IPS DF 19.7 (cell line): ENCODE measurements at regions not wholly inside any gene's neighbourhood (a gene's known extent, or its start where the extent isn't known, plus 50 kb on each side); places are given as distances from the start of the nearest gene placed in this dataset.

Experiments
- DNase-seq: peaks from one replicate; pipeline ENCODE4 v3.0.0-alpha.2; 2013; ENCODE audit warnings: low read depth, low spot score

DNA sequence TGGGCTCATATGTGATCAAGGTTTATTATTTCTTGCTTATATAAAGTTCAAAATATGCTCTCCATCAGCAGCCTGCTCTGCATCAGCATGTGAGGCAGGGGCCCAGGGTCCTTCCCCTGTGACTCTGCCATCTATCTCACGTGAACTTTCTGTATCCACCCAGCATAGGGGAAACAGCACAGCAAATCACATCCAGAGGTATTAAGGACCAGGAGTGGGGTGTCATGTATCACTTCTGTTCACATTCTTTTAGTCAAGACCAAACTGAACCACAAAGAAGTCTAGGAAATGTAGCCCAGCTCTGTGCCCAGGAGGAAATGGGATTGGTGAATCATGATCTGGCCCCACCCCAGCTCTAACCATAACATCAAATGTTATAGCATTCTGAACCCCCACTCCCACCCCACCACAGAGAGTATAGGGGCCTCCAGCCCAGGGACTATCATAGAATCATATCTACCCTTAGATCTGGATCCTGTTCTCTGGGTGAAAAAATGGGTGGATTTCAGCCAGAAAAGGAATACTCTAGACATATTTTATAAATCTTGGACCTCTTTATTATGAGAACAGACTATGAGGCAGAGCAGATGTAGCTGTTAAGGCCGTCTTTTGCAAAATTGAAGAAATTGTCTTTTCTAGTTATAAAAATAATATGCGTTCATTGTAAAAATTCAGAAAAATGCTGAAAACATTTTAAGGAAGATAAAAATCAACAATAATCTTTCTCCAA, 473.7 kb downstream of the ARHGEF28 start:
- DNase-seq: no peak

DNA sequence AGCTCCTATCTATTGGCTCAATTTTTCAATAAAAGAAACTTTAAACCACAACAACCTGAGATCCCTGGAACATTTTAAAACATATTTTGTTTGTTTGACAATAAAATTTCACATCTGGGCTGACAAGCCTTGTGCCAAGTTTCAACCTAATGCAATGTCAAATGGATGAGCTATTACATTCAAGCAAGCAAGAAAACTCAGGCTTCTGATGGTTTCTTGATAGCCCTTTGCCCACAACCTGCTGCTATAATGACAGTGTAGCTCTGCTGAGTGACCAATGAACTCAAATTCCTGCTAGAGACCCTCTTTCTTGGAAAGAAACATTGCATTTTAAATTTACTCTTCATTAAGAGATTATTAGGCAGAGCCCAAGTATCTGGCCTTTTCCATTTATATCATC, 472.9 kb downstream of the ARHGEF28 start:
- DNase-seq: no peak

DNA sequence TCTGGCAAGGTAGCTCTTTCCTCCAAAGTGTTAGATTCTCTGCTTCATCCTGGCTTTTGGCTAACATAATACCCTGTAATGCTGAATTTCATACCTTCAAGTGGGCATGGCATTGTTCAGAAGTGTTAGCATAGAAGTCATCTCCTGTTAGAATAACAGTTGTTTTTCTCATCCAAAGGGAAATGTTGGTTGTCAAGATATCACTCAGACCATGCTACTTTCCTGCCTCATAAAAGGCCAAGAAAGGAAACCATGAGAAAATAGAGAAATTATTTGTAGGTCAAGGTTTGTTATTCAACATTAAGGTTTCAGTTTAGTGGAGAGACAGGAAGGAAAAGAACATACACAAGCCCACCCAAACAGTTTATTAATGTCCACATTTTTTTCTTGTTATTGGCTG, 472.5 kb downstream of the ARHGEF28 start:
- DNase-seq: no peak

DNA sequence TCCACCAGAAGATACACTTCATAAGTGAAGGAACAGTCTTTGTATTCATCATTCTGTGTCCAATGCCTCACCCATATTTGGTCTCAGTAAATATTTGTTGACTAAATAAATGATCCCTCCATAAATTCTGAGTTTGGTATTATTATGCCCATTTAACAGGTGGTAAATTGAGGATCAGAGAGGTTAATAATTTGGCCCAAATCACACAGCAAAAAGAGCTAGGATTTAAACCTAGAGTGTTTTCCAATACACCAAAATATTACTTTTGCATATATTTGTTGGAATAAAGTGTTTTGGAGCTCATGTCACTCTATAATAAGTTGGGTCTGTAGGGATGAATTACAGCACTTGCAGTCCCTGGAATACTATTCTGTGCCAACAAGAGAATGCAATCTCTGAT, 470.3 kb downstream of the ARHGEF28 start:
- DNase-seq: no peak

DNA sequence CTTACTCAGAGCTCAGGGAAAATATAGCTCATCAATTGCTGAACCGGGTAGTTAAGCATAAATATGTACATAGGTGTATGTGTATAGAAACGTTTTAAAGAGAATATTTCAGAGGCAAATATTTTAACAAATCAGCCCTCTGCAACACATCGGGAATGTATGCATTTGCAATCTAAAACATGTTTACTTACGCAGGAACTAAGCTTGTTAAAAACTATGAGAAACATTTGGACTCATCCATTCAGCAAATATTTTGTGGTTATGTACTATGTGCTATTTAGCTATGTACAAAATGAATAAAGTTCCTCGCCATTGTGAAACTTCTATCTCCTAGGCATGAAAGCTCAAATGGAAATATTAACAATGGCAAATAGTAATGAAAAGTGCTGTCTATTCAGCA, 469.9 kb downstream of the ARHGEF28 start:
- no peak for DNase-seq

DNA sequence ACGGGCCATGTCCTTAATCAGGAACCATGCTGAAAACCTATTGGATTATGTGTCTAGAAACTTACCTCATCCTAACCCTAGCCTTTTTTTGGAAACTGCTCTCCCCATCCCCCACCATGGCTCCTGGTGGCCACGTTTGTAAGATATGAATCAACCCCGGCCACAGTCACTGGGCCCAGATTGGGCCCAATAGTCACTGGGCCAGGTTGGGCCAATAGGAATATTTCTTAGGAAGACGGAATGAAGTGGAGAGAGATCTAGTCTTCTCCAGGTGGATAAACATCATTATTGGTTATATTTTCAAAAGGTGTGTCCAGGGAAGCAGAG, 468.7 kb downstream of the ARHGEF28 start:
- no peak for DNase-seq

DNA sequence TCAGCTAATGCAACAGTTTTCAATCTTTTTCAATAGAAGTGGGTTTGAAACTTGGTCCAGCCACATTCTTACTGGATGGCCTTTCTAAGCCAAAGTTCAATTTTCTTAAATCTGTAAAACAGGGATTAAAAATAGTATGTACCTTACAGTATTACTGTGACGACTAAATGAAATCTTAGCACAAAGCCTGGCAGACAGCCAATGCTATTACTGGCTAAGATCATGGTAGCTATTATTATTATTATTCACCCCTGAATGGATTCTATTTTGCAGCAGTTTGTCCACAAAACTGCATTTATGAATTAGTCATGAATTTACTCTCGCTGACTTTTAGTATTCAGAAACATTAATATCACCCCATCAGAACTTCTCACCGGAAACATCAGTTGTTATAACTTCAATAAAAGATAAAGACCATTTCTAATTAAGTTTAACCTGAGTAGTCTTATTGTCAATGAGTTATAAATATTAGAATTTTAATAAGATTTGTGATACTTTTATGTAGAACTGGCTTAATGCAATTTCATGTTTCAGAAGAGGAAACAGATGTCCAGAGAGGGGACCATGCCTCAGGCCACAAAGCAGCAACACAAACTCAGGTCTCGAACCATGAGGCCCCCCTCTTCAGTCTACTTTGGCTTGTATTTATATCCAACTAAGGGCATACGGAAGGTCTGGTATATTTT, 468.2 kb downstream of the ARHGEF28 start:
- DNase-seq: no peak

DNA sequence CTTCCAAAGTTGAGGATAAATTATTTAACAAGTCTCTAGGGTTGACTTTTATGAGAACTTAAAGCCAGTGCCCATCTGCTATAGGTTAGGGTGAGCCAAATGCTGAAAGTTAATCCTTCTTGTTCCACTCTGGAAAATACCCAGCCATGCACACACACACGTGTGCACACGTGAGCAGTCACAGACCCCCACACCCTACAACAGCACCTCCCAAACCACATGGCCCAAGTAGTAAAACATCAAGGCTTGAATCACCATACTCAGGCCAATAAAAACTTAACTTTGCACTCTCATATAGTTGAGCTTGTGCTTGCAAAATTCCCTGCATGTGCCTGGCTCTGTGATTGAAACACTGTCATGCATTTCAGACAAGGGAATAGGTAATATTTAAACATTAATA, 467.6 kb downstream of the ARHGEF28 start:
- no peak for DNase-seq

DNA sequence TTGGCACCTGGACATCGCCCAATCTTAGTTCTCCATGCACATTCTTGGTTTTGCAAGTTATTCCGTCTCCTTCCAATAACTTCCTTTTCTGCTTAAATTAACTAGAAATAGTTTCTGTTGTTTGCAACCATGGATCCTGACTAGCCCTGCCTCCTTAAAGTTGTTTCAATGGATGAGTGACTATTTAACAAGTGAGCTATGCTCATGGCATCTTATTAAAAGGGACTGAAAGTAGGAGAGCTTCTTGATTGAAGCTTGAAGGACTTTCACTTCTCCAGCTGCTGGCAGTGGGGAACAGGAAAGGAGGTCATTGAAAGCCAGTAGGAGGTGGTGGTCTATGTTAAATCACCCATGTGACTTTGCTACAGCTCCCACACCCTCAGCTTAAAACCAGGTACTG, 466.8 kb downstream of the ARHGEF28 start:
- no peak for DNase-seq

DNA sequence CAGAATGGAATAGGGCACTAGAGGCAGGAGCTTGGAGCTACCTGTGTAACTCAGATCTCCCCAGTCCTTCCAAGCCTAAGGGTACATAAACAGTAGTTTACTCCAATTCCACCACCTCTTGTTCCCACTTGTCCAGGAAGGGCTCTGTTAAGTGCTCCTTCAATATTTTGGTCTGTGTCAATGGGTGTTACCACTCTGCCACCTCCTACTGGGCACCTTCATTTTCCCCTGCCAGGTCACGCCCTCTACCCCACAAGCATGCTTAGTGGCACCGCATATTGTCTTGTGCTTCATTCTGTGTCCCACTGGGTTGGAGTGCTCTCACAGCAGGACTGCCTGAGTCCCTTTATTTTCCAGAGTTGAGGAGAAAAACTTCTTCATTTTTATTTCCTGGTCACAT, 459.8 kb downstream of the ARHGEF28 start:
- no peak for DNase-seq

DNA sequence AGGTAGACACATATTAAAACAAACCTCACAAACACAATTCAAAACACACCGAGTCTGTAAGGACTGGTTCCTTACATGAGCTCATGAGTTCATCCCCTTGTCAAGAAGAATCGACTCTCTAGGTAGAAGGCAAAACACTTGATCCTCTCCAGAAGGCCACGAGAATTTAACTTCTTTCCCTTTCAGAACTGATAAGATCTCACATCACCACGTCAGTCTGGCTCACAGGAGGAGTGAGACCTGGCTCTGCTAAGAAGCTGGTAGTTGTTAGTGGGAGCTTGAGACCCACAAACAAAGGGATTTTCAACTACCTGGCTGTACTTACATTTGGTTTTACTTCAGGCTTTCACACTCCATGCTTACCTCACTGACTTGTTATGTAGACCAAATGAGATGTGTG, 459.2 kb downstream of the ARHGEF28 start:
- no peak for DNase-seq

DNA sequence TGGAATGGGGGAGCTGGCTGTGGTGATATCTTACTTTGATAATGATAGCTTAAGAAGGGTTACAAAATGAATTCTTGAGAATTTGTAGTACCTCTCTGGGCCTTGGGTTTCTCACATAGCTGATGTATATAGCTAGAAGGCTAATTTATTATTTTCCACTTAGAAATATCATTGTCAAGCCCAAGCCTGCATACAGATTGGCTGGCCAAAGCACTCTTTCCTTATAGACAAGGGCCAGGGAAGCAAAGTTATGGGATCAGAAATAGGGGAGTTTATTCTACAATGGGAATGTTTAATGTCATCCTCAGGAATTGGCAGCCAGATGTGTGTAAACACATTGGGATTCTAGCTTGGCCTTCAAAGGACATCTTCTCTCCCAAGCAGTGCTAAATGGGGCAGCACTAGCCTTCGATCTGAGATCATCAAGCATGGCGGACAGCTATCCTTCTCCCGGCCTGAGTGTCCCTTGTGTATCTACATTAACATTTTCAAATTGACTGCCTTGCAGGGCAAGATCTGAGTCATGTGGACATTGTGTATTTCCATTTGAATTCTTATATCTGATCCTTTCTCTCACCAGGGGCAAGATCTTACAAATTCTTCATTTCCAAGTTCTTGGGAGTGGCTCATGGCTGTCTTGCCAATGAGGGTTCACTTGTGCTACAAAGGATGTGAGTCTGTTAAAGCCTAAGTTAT, 457.2 kb downstream of the ARHGEF28 start:
- no peak for DNase-seq

DNA sequence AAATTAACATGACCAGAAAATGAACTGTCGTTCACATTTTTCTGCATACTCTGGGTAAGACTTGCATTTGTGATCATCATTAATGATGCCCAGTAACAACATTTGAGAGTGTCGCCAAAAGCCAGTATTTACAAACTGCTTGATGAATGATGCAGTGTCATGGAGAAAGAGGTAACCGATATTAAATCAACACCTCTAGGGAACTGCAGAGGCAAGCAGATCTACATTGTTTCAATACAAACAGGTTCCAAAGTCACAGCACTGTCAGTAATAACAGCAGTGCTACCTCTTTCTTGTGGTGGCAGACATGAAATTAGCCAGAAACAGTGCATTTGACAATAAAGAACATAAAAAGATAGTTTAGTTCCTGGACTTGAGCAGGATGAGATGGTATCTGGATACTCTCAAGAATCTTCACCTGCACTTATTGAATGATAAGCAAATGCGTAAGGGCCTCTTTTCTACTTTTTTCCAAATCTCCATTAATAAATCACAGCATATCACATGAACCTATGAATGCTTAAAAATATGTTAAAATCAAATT, 456.6 kb downstream of the ARHGEF28 start:
- DNase-seq: no peak

DNA sequence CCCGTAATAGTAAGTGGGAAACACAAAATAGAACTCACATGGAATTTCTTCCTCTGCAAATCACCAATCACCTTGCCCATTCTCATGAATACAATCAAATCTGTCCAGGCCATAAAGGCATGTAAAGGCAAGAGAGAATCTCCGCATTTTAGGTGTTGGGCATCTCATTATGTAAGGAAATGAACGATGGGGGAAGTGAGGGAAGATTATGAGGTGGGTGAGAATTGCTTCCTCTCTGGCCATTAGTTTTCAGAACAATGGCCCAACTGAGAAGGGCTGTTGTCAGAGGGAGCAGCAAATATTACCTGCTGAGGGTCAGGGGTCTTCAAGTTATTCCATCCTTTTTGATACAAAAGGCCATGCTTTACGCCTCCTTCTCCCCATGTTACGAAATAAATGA, 455.1 kb downstream of the ARHGEF28 start:
- no peak for DNase-seq

DNA sequence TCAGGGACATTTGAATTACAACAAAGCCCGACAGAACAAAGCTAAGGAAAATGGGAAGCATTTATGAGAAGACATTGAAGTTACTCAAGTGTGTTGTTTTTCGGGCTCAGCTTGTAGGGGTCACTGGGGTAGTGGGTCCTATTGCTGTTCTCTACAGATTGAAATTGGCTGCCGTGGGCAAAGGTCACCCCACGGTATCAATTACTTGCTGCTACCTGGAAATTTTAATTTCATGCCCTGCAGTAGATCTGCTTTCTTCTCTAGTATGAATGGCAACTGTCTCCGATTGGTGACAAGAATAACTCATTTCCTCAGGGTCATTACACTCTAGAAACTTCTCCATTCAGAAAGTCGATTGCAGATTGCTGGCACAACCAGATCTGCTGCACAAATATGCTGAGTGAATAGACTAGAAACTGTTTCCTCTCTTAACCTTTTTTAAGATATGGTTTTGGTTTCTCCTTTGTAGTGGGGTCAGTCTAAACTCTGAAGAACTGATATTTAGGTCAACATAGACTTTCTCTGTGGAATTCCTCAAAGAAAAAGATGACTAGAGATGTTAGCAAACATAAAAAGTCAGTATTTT, 454.1 kb downstream of the ARHGEF28 start:
- DNase-seq: no peak

DNA sequence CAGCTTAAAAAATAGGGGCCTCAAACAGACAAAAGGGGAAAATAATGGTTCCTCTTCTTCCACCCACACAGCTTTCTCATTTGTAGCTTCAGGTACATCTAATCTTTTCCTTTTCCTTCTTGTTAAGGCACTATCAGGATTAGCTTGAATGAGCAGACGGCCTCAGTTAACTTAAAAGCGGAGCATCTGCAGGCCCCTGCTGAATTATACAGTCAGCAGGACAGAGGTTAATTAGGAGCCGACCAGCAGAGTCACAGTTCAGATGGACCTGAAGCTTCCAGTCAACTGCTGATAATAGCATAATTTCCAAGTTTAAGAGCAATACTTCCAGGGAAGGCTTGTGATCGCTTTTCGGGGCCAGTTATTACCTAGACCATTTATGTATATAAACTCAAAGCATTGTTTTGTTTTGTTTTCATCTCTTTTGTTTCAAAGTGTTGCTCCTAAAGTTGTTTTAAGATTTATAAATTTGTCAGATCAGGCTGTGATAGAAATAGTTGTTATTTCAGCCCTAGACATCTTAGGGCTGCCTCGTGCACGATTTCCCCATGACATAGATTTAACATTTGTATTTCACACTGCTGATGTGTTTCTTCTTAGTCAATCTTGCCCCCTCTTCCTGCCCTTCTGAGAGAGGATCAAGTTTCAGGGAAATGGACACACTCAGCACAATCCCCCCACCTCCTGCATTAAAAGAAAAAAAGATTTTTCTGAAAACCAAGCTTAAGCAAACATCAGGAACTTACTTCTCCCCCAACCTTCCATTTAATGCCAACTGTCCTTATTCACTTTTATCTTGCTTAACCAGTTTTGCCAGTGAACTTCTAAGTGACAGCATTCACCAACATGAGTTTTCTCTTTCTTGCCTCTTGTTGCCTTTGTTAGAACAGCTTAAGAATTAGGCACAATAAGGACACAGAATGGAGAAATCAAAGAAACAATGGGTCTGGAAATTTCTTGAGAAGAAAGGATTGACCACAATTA, 449.8 kb downstream of the ARHGEF28 start:
- no peak for DNase-seq

DNA sequence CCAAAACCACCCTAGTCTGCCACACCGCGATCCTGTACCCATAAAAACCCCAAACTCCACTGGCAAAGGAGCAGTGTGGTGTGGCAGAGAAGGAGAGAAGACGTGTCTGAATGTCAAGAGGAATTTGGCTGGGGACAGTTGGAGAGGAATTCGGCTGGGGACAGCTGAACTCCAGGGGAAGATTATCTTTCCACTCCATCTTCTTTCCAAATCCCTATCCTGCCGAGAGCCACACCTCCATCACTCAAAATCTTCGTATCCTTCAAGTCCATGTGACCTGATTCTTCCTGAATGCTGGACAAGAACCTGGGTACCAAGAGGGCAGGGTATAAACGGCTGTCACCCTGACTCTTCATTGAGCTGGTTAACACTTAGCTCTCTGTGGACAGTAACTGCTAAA, 448.1 kb downstream of the ARHGEF28 start:
- DNase-seq: no peak

DNA sequence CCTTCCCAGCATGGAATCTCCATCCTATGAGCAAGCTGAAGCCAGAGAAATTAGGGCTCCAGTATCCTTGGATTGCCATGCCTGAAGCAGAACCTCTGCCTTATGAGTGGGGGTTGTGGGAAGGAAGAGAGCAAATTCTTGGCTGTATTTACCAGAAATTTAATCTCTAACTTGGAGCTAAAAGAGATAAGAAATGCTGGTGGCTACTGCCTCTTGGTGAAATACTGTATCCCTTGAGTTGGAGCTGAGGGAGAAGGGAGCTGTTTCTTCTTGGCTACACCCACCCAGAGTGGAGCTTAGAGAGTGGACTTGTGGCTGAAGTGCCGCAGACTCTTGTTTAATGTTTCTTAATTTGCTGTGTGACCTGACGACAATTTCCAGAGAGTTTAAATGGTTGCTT, 447.3 kb downstream of the ARHGEF28 start:
- DNase-seq: no peak

DNA sequence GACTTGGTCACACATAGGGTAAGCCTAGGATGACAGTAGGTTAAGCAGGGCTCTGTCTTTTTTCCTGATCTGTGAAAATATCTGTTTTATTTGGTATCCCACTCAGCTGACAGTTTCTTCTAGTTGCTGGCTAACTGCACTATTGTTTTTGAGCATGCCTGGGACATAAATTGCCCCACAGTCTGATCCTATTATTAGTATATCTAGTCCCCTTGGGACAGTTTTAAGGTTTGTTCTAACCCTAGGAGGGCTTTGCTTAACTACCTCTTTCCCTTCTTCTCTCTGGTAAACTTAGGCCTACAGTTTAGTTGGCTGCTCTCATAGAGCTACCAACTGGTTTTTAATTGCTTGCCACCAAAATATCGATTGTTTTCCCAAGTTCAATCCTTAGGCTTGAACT, 446.6 kb downstream of the ARHGEF28 start:
- no peak for DNase-seq

DNA sequence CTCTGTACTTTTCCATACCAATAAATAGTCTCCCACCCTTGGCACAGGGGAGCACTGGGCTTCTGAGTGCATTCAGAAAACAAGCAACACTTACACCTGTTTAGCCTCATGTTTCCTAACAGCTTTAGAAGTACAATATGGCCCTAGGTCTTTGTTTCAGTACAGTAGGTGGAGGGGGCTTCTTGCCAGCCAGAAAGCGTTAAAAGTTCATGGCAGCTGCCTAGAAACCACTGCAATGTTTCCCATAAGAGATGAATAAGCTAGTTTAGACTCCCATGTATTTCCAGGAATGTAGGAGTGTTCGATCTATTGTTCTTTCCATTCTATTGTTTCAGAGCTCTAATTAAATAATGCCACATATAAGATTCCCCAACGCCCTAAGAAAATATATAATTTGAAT, 444.8 kb downstream of the ARHGEF28 start:
- DNase-seq: no peak

DNA sequence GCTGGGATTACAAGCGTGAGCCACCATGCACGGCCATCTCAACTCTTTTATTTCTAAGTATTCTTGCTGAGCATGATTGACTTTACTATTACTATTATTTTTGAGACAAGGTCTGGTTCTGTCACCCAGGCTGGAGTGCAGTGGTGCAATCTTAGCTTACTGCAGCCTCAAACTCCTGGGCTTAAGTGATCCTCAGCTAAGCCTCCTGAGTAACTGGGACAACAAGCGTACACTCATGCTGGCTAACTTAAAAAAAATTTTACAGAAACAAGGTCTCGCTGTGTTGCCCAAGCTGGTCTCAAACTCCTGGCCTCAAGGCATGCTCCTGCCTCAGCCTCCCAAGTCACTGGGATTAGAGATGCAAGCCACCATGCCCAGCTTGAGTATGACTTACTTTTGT, 443.7 kb downstream of the ARHGEF28 start:
- DNase-seq: no peak
